HG02623 (cell line): ENCODE measurements at regions not wholly inside any gene's neighbourhood (a gene's known extent, or its start where the extent isn't known, plus 50 kb on each side); places are given as distances from the start of the nearest gene placed in this dataset.
"Not testable (repeated sequence)": the region's sequence is repeated elsewhere in the genome, so short reads cannot be mapped to it uniquely, and the experiment has no call there.

Experiments used
- ATAC-seq: cut with Tn5 transposase; IDR thresholded peaks from one replicate; pipeline ENCODE4 v1.9.1; 2021; ENCODE audit warnings: moderate library complexity; ENCODE audit not compliant: unreplicated experiment

- no peak for ATAC-seq
Measured at GRCh38 chr10:109306698-109307097, 616.6 kb downstream of the XPNPEP1 start.

GRCh38 chr10:109287858-109288257 lies 635.5 kb downstream of the XPNPEP1 start:
- no peak for ATAC-seq

- no peak for ATAC-seq
Measured at GRCh38 chr10:109282510-109282909, 640.8 kb downstream of the XPNPEP1 start.

GRCh38 chr10:109281347-109281746 lies 642.0 kb downstream of the XPNPEP1 start:
- ATAC-seq, result no peak

- ATAC-seq, result no peak
Measured at GRCh38 chr10:109280837-109281236, 642.5 kb downstream of the XPNPEP1 start.

- ATAC-seq, result no peak
Measured at GRCh38 chr10:109277456-109277855, 645.9 kb downstream of the XPNPEP1 start.

- ATAC-seq, result no peak
Measured at GRCh38 chr10:109275960-109276359, 647.4 kb downstream of the XPNPEP1 start.

- no peak for ATAC-seq
Measured at GRCh38 chr10:109274681-109275080, 648.6 kb downstream of the XPNPEP1 start.

GRCh38 chr10:109270173-109270572 lies 653.1 kb downstream of the XPNPEP1 start:
- ATAC-seq, result no peak

- ATAC-seq, result no peak
Measured at GRCh38 chr10:109264004-109264403, 659.3 kb downstream of the XPNPEP1 start.

- ATAC-seq, result no peak
Measured at GRCh38 chr10:109261231-109261630, 662.1 kb downstream of the XPNPEP1 start.

- ATAC-seq, result no peak
Measured at GRCh38 chr10:109259293-109259692, 664.0 kb downstream of the XPNPEP1 start.

GRCh38 chr10:109253306-109253705 lies 670.0 kb downstream of the XPNPEP1 start:
- ATAC-seq, result no peak

GRCh38 chr10:109250152-109250551 lies 673.2 kb downstream of the XPNPEP1 start:
- no peak for ATAC-seq

GRCh38 chr10:109247814-109248213 lies 675.5 kb downstream of the XPNPEP1 start:
- ATAC-seq, result no peak

- no peak for ATAC-seq
Measured at GRCh38 chr10:109245821-109246220, 677.5 kb downstream of the XPNPEP1 start.

- ATAC-seq, result no peak
Measured at GRCh38 chr10:109239371-109239770, 683.9 kb downstream of the XPNPEP1 start.

- no peak for ATAC-seq
Measured at GRCh38 chr10:109237682-109238081, 685.6 kb downstream of the XPNPEP1 start.

- no peak for ATAC-seq
Measured at GRCh38 chr10:109237050-109237449, 686.3 kb downstream of the XPNPEP1 start.

GRCh38 chr10:109223533-109223932 lies 699.8 kb downstream of the XPNPEP1 start:
- ATAC-seq, result not testable (repeated sequence)

GRCh38 chr10:109219935-109220605 lies 703.2 kb downstream of the XPNPEP1 start:
- no peak for ATAC-seq

GRCh38 chr10:109218207-109218606 lies 705.1 kb downstream of the XPNPEP1 start:
- no peak for ATAC-seq
